DMS114 treated with DMSO at 0.1 percent for 48 hours (cell line): ENCODE measurements at regions not wholly inside any gene's neighbourhood (a gene's known extent, or its start where the extent isn't known, plus 50 kb on each side); places are given as distances from the start of the nearest gene placed in this dataset.

Experiments used
- DNase-seq: peaks from one replicate; lab custom pipeline; 2025; ENCODE audit not compliant: unreplicated experiment; lab: John Stamatoyannopoulos, UW

DNA sequence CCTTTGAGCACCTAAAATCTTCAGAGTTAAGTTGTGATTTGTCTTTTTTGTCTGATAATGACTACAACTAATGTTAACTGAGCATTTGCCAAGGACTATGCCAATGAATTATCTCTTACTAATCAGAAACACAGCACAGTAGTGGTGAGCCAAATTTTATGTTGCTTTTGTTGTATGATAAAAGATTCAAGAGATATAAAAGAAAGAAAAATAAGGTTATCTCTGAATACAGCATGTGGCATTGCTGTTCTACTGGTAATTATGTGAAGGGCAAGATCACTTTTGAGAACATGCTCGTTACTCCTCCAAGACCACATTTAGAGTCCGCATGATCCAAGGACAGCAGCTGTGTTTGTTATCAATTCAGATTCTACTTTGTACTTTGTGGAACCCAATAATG lies 133.4 kb upstream of the MYLIP start:
- DNase-seq: no peak

DNA sequence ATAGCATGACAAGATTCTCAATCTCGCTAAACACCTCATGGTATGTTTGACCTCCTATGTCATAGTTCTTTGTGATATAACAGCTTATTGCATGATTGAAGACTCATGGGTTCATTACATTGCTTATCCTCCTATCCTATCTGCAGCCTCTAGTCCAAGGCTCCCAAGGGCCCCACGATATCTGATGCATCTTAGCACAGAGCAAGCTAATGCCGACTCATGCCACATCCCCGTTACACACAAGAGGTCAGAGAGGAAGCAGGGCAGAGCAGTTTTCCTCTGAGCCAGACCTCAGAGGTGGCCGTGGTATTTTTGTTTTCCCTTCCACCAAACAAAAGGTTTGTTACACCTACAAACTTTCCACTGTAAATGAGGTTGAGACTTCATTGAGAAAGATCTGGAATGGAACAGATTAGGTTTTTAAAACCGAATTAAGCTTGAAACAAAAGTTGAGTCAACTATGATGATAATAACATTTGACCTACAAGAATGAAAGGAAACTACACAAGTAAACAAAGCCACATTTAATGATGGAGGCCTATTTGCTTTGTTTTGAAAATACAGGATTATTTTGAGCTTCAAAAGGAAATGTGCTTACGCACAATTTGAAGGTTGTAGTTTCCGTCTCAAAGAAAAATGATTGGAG lies 133.9 kb upstream of the MYLIP start:
- DNase-seq: no peak

GRCh38 chr6:15993716-15994228 lies 135.1 kb upstream of the MYLIP start:
- DNase-seq: no peak

- DNase-seq: no peak
Observed at GRCh38 chr6:15990179-15990578, 138.7 kb upstream of the MYLIP start.

DNA sequence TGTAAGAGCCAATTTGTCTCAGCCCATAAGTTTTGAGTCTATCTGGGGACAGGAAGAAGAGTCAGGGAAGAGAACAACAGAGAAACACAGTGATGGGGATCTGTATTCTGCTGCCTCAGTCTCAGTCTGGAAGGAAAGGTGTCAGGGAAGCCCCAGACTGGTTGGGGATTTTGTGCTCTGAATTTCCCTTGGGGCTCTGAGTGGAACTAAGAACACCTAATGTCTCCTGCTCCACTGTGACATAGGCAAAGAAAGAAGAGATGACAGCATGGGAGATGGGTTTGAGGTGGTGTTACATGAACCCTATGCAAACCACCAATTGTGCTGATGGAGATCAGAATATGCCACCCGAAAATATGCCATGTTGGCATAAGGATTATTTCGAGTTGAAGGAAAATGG lies 139.5 kb upstream of the MYLIP start:
- no peak for DNase-seq

- no peak for DNase-seq
Observed at GRCh38 chr6:15987569-15987968, 141.3 kb upstream of the MYLIP start.

DNA sequence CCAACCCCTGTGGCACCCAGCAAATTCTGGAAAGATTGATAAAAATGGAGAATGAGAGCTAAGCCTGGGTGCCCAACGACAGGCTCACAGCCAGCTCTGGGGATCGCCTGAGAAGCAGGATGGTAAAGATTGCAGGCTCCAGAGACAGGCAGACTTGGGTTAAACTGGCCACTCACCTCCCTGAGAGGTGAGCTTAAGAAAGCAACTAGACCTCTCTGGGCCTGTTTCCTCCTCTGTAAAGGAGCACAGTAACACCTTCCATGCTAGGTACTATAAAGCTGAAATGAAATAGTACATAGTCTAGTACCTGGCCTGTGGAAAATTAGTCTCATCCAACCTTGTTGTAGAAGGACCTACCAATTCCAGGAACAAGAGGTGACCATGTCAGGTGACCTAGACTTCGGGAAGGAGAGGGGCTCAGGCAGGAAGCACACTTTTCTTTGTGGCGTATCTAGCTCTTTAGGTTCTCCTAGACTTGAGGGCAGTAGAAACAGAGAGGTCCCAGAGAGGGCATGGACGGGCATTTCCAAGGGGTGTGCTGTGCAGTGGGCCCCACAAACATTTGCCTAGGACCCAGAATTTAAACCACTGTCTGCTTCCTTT lies 142.8 kb upstream of the MYLIP start:
- no peak for DNase-seq

DNA sequence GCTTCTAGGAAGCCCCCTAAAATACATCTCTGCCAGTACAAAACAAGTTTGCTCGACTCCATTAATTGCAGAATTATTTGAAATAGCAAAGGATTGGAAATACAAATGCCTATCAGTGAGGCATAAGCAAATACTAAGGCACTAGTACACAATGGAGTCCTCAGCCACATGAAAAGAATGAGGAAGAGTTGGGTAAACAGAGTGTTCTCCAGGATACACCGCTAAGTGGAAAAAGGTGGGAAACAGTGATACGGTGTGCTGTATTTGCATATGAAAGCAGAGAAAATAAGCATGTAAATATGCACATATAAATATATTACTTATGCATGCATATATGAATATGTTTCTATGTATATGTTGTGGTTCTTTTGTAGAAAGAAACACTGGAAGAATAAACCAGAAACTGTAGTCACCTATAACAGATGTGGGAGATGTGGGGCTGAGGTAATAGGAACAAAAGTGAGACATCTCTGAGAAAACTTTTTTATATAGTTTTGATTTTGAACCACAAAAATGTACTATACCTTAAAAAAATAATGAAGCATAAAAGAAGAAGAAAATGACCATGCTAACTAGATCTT lies 143.4 kb upstream of the MYLIP start:
- DNase-seq: no peak

DNA sequence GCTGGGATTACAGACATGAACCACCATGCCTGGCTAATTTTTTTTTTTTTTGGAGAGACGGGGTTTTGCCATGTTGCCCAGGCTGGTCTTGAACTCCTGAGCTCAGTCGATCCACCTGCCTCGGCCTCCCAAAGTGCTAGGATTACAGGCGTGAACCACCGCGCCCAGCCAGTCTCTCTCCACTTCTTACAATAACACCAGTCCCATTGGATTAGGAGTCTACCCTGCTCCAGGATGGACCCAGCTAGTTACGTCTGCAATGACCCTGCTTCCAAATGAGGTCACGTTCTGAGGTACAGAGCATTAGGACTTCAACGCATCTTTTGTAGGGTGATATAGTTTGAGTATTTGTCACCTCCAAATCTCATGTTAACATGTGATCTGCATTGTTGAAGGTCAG lies 146.9 kb upstream of the MYLIP start:
- DNase-seq: no peak

GRCh38 chr6:15980801-15981200 lies 148.1 kb upstream of the MYLIP start:
- no peak for DNase-seq

GRCh38 chr6:15978426-15978825 lies 150.5 kb upstream of the MYLIP start:
- no peak for DNase-seq

DNA sequence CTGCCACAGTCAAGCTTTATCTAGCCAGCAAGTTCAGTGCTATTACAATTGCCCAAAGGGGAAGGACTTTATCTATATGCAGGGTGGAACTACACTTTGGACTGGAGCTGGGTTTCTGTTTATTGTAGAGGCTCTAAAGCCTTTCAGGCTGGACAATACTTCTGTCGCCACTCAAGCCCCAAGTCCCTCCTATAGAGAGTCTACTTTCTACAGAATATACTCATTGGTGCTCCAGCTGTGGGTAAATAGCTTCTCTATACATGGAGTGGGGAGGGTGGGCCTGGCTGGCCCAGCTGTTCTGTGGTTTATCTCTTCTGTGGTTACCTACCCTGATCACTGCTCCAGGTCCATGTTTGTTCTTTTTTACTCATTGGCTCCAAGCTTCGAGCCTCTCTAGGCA lies 151.8 kb upstream of the MYLIP start:
- DNase-seq: no peak

DNA sequence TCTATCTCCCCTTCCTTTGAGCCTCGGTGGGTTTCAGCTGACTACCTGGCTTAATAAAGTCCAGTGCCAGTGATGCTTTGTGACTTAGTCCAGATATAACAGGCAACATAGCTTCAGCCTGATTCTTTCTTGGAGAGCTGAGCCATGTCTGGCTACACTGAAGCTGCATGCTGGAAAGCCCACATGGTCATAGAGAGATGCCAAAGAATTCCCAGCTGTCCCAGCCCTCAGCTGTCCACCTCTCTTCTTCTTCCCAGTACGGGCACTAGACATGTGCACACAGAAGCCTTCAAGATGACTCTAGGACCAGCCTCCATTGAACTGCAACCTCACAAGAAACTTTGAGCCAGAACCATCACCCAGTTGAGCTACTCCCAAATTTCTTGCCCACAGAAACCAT lies 154.1 kb upstream of the MYLIP start:
- DNase-seq: no peak

GRCh38 chr6:15970517-15970916 lies 158.4 kb upstream of the MYLIP start:
- DNase-seq: no peak

DNA sequence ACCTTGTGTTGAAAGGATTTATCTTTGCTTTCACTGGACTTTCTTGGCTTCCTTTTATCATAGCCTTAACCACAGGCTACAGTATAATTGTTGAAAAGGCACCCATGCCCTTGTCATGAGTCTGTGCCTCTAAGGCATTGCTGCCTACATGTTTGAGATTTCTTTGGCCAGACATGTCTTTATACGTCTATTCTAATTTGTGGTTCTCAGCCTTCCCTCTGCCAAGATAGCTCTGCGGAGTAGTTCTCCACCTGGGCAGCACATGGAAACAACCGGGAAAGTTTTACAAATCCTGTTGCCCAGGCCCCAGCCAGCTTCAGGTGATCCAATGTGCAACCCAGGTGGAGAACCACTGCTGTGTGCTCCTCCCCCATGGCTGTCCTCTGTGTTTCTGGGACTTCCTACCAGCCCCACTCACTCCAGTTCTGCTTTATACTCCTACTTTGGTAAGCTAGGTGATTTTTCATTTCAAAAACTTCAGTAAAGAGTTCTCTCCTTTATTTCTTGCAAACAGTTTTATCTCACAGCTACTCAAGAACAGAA lies 159.6 kb upstream of the MYLIP start:
- DNase-seq: no peak

GRCh38 chr6:15968519-15968918 lies 160.4 kb upstream of the MYLIP start:
- no peak for DNase-seq

GRCh38 chr6:15966000-15966520 lies 162.8 kb upstream of the MYLIP start:
- no peak for DNase-seq

DNA sequence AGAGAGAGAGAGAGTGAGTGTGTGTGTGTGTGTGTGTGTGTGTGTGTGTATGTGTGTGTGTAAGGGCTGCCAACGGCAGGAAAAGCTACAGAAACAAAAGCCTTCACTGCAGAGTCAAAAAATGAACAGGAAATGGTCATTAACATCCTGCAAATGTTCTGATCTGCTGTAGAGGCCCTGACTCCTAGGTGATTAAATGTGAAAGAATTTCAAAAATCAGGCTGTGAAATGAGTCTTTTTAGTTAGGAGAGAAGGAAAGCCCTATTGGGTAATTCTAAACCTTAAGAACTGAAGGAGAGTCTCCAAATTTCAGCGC lies 166.5 kb upstream of the MYLIP start:
- DNase-seq: no peak

- no peak for DNase-seq
Observed at GRCh38 chr6:15961635-15962448, 167.0 kb upstream of the MYLIP start.

DNA sequence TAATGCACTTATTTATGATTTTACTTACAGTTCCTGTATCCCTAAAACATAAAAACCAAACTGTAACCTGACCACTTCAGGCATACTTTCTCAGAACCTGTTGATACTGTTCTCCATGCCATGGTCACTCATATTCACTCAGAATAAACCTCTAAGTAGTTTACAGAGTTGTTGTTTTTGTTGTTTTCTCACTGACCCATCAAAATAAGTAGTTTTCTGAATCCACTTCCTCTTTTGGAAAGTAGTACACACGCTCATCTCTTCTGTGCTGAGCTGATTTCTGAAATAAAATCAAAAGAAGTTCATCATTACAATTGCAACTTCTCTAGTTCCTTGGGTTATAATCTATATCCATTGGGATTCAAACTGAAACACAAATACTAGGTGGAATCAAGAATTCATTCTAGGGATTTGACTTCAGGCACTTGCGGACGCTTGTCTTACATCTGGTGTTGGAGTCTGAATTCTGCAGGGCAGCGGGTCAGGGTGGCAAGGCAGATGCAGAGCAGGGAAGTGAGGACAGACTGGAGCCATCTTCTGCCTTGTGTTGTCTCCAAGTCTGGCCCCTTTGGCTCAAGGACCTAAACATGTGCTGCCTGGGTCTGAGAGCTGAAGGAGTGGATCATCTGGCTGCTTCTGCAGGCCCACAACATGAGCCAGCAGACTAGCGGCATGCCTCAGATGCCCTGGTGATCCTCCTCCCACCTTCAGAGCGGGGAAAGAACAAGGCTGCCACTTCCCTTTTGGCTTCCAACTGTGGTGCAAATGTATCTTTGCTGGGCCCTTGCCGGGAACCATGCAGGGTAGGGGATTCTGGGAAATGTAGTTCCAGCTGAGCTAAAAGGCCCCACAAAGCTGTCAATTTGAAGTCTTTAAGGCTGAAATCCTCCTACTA lies 167.9 kb upstream of the MYLIP start:
- no peak for DNase-seq
